A549 (cell line): ENCODE measurements at regions not wholly inside any gene's neighbourhood (a gene's known extent, or its start where the extent isn't known, plus 50 kb on each side); places are given as distances from the start of the nearest gene placed in this dataset.

ENCODE experiments used
- CHD2 ChIP-seq: fragments of 150-350 bp; IDR thresholded peaks from 2 replicates; pipeline ENCODE4 v1.6.1; 2014; ENCODE audit warnings: low read length; ENCODE audit not compliant: partially characterized antibody
- CTCF ChIP-seq: fragments of >200 bp; sonication (Bioruptor Twin); formaldehyde crosslinking; IDR thresholded peaks from 3 replicates; pipeline ENCODE4 v1.5.1; 2016
- E2F6 ChIP-seq: IDR thresholded peaks from 2 replicates; pipeline ENCODE4 v1.6.1; 2012; ENCODE audit warnings: low read depth, borderline replicate concordance
- EP300 ChIP-seq, 2 experiments: fragments of >200 bp; sonication (Bioruptor Twin); formaldehyde crosslinking; IDR thresholded peaks; 2 replicates in 1 of 2; 3 replicates in 1 of 2; pipeline ENCODE4 v1.6.1; 2016 to 2017
- HOXA7 ChIP-seq: fragments of 250-450 bp; sonication (Bioruptor Pico); IDR thresholded peaks from 2 replicates; pipeline ENCODE4 v1.5.0; 2020; ENCODE audit warnings: mild to moderate bottlenecking, moderate library complexity
- KDM1A ChIP-seq: fragments of 200-600 bp; sonication (generic); IDR thresholded peaks from 2 replicates; pipeline ENCODE4 v1.6.1; 2016; ENCODE audit warnings: low read depth, mild to moderate bottlenecking
- PHF8 ChIP-seq: fragments of 200-600 bp; sonication (generic); IDR thresholded peaks from 2 replicates; pipeline ENCODE4 v1.6.1; 2016; ENCODE audit warnings: low read depth, mild to moderate bottlenecking, antibody characterized with exemption, moderate library complexity, borderline replicate concordance
- POLR2A ChIP-seq: IDR thresholded peaks from 2 replicates; pipeline ENCODE4 v1.6.1; 2012; ENCODE audit warnings: mild to moderate bottlenecking, low read length
- RAD21 ChIP-seq, 2 experiments: fragments of >200 bp in 1 of 2; sonication (Bioruptor Twin) in 1 of 2; formaldehyde crosslinking in 1 of 2; IDR thresholded peaks in 1 of 2; conservative IDR thresholded peaks in 1 of 2; 2 replicates in 1 of 2; 3 replicates in 1 of 2; pipeline ENCODE4 v1.6.1; 2012 to 2018; ENCODE audit warnings: inconsistent platforms in 1 of 2
- RCOR1 ChIP-seq: fragments of 150-350 bp; IDR thresholded peaks from 2 replicates; pipeline ENCODE4 v1.6.1; 2014; ENCODE audit warnings: antibody characterized with exemption, low read length, low read depth
- REST ChIP-seq: fragments of 200-600 bp; sonication (generic); IDR thresholded peaks from 2 replicates; pipeline ENCODE4 v1.6.1; 2016; ENCODE audit warnings: antibody characterized with exemption, mild to moderate bottlenecking, moderate library complexity
- ZC3H11A ChIP-seq: fragments of 450-650 bp; IDR thresholded peaks from 2 replicates; pipeline ENCODE4 v1.6.1; 2014; ENCODE audit warnings: antibody characterized with exemption, mild to moderate bottlenecking

- TF ChIP-seq POLR2A = no peak
- no peak for TF ChIP-seq CHD2
- TF ChIP-seq REST = no peak
- no peak for TF ChIP-seq CTCF
- TF ChIP-seq E2F6 = no peak
- no peak for TF ChIP-seq EP300 (IDR thresholded peaks at IDR 0.05)
- no peak for TF ChIP-seq PHF8
- no peak for TF ChIP-seq RAD21 (conservative IDR thresholded peaks at IDR 0.05 in 1 of 2, IDR thresholded peaks at IDR 0.05 in 1 of 2)
- TF ChIP-seq RCOR1 = no peak
- no peak for TF ChIP-seq HOXA7 (CRISPR knock-in tag)
- TF ChIP-seq ZC3H11A = no peak
- no peak for TF ChIP-seq KDM1A
Observed at GRCh38 chr3:178174201-178174915, 361.9 kb upstream of the KCNMB2 start.
